ENCODE measurements at regions not wholly inside any gene's neighbourhood (a gene's known extent, or its start where the extent isn't known, plus 50 kb on each side); places are given as distances from the start of the nearest gene placed in this dataset.
"Not testable (repeated sequence)": the region's sequence is repeated elsewhere in the genome, so short reads cannot be mapped to it uniquely, and the experiment has no call there.

GRCh38 chr2:16948710-16949109, 283.1 kb upstream of the CYRIA start:
- no peak for DNase-seq

GRCh38 chr2:16948053-16948452, 282.4 kb upstream of the CYRIA start:
- no peak for DNase-seq

DNA sequence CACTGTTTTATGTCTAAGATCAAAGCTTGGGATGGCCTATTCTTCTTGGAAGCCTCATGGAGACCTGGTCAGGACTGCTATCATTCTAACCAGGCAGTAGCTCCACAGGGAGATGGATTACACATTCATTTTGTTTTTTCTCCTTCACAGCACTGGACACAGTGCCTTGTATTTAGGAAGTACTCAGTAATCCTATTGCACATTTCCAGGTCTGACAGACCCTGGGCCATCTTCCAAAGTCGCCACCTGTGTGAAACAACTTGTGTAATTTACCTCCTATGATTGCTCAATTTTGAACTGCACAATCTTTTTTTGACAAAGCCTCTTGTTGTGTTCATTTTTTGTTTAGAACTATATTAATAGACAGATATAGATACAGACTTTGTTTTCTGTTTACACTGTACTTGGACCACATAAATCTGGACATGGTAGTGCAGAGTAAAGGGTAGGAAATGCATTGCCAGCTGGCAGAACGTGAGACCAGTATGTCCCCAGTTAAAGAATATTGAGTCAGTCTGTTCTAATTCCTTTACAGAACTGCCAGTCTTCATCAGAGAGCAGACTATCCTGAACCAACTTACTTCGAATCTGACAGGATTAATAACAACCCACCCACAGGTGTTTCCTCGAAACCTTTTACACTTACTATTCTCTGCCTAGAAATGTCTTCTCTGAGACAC, 277.8 kb upstream of the CYRIA start:
- DNase-seq: no peak

DNA sequence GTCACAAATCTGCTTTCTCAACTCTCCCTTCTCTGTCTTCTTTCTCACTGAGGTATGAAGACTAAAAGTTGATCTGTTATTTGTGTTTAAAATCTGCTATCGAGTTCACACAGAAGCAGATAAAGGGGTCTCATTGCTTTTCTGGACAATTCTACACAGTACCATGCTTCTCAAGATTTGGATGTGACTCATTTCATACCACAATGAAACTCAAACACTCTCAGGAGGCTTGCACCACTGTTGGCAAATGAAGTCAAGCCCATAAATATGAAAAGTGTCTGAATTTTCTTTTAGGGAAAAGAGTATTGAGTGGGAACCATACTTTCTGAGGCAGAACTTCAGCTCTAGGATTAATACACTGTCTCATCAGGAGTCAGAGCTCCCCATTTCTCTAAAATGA, 274.6 kb upstream of the CYRIA start:
- no peak for DNase-seq

GRCh38 chr2:16939771-16940170, 274.1 kb upstream of the CYRIA start:
- DNase-seq: no peak

DNA sequence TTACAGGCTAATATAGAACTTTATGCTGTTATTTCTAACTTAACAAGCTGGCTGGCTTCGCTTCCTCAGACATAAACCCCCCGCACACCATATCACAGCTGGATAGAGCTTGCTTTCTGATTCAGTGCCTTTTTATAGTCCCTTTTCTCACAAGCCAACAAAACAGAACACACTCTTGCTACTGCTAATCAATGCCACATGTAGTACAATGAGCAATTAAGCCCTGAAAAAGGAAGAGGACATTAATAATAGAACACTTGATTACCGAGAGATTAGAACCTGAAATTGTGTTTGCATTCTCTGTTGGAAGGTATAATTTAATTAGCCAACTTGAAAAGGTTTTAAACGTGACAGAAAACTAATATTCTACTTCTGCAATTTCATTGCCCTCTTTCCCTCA, 267.7 kb upstream of the CYRIA start:
- DNase-seq: no peak

DNA sequence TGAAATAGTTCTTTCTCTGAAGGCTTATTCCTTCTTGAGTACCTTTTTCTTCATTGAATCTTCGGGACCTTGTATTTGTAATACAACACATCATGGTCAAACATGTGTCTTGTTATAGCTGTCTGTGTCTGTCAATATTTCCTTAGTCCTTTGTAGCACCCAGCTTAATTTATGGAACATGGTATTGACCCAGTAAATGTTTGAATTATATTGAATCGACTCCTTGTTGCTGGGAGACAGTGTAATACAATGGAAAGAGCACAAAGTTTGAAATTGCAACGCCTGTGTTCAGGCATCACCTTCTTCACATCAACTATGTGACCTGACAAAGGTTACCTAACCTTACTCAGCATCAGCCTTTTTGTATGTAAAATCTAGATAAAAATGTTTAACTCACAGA, 267.2 kb upstream of the CYRIA start:
- DNase-seq: no peak

DNA sequence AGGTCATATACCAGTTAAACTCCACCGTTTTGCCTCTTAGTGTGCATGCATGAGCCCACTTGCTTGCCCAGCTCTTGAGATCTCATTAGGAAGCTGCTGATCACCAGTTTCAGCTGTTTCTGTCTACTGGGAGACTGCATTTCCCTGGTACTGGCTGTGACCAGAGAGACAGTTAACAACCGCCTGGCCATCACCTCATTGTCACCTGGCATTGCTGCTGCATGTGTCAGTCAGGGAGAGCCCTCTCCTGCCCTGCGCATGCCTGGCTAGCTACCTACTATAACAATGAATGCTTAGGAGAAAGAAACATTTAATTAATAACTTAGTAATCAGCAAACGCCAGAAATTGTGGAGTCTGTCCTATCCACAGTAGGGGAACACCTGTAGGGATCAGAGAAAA, 265.8 kb upstream of the CYRIA start:
- no peak for DNase-seq

- no peak for DNase-seq
These were observed 261.8 kb upstream of the CYRIA start for GRCh38 chr2:16927398-16927797.

DNA sequence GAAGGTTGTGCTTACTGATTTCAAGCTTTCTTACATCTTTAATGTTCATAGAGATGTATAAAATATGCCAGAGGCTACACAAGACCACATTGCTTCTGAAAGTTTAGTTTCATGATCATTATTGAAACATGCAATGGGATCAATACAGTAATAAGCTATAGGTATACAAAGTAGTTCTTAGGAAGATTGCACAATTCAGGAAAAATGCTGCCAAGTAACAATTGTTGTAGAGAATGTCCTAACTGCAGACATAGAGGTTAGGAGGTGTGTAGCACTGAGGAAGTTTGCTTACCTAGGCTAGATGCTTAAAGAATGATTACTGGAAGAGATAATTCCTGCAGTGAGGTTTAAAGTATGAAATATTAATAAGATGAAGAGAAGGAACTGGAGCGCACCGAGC, 259.5 kb upstream of the CYRIA start:
- DNase-seq: no peak

GRCh38 chr2:16915341-16915755, 249.7 kb upstream of the CYRIA start:
- not testable (repeated sequence) for DNase-seq

DNA sequence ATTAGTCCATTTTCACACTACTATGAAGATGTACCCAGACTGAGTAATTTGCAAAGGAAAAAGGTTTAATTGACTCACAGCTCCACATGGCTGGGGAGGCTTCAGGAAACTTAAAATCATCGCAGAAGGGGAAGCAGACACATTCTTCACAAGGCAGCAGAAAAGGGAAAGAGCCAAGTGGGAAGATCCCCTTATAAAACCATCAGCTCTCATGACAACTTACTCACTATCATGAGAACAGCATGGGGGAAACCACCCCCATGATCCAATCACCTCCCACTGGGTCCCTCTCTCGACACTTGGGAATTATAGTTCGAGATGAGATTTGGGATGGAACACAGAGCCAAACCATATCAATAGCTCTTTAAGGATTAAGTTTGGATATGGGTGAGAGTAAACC, 246.1 kb upstream of the CYRIA start:
- DNase-seq: no peak

GRCh38 chr2:16908656-16909055, 243.0 kb upstream of the CYRIA start:
- DNase-seq: no peak

- no peak for DNase-seq
These were observed 242.1 kb upstream of the CYRIA start for GRCh38 chr2:16907645-16908282.

- DNase-seq: not testable (repeated sequence)
These were observed 239.7 kb upstream of the CYRIA start for GRCh38 chr2:16905325-16905724.

GRCh38 chr2:16900405-16901025, 234.9 kb upstream of the CYRIA start:
- DNase-seq: no peak

DNA sequence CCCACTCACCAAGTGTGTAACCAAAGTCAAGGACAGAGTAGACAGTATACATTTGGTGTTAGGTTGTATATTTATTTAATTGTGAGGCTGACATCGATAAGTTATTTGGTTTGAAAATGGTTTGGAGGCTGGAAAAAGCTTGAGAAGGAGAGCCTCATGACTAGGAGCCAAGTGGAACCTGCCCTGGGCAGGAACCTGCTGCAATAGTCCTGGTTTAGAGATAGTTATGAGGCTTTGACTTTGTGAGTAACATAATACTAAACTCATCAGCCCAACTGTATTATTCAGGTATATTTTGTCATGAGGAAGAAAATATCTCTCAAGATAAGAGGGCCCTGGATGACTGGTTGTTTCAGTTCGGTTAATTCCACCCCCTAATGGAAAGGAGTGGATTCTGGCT, 234.3 kb upstream of the CYRIA start:
- DNase-seq: no peak

DNA sequence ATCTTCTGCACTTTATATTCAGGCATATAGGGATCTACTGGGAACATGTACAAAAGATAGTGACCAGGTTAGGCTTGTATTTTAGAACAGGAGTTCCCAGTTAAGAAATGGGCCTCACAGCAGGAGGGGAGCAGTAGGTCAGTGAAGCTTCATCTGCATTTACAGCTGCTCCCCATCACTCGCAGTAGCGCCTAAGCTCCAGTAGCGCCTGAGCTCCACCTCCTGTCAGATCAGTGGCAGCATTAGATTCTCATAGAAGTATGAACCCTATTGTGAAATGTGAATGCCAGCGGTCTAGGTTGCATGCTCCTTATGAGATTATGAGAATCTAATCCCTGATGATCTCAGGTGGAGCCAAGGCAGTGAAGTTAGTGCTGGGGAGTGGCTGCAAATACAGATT, 224.4 kb upstream of the CYRIA start:
- no peak for DNase-seq

DNA sequence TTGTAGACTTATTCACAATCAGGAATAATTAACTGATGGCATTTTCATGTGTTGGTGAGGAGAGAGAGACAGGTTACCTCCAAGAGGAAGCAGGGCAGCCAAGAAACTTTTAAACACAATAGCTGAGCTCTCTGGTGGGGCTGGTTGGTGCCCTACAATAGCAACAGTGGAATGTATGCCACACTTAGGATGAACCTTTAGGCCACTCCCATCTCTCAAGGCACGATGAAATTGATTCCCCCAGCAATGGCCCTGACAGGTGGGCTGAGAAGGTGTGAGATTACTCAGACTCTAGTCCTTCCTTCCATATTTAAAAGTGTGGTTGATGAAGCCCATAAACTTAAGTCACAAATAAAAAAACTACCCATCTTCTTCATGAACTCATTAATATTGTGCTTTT, 219.4 kb upstream of the CYRIA start:
- no peak for DNase-seq

GRCh38 chr2:16882706-16883105, 217.1 kb upstream of the CYRIA start:
- no peak for DNase-seq

- no peak for DNase-seq
These were observed 215.5 kb upstream of the CYRIA start for GRCh38 chr2:16881122-16881521.

DNA sequence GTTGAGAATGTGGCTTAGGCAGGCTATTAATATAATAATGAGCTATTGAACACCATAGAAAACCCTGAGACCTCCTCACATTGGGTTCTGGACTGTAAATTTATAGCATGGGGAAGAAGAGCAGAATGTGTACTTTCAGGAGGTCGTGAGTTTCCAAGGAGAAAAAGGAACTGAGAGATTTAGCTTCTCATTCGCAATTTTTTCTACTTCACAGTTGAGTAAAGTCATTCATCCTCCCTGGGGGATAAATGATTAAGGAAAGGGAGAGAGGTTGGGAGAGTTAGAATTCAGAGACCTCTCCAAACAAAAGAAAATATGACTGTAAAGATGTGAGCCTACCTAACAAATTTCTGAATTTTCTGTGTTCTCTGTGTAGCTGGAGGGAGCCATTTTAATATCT, 205.8 kb upstream of the CYRIA start:
- DNase-seq: no peak

GRCh38 chr2:16870491-16871076, 204.9 kb upstream of the CYRIA start:
- no peak for DNase-seq

DNA sequence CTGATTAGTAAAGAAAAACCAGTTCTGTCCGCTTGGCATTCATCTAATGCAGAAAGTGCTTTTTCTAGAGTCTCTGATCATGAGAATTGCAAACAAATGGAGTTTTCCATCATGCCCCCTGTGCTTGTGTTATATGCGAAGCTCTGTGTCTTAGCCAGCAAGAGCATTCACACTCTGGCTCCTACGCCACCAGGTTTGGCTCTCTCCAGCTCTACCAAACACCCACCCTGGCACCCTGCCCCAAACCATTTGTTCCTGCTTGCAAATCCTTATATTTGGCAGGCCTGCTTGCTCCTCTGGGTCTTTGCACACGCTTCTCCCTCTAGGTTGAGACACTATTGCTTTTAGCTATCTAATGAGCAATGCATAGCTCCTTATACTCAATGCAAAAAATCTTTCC, 204.1 kb upstream of the CYRIA start:
- no peak for DNase-seq
